A549 (cell line): ENCODE measurements at regions not wholly inside any gene's neighbourhood (a gene's known extent, or its start where the extent isn't known, plus 50 kb on each side); places are given as distances from the start of the nearest gene placed in this dataset.

ENCODE experiments used
- ATAC-seq, 2 experiments: fragments of 200-7000 bp in 1 of 2; fragments of >200 bp in 1 of 2; cut with Nextera tagmentation in 1 of 2; cut with Tn5 transposase in 1 of 2; 3 replicates each; pipeline versions ENCODE4 v1.8.0 to v1.9.1; 2018 to 2020; ENCODE audit warnings: mild to moderate bottlenecking in 1 of 2, moderate library complexity in 1 of 2
- CTCF ChIA-PET: fragments of 300-600 bp; sonication (Branson Sonifier 250); formaldehyde crosslinking; extraction: SDS; loops from one replicate; lab custom pipeline; 2021; ENCODE audit warnings: antibody characterized with exemption, inconsistent platforms; lab: Yijun Ruan, JAX
- POLR2A ChIA-PET: fragments of 350-600 bp; formaldehyde crosslinking; extraction: SDS; loops from one replicate; lab custom pipeline; 2021; ENCODE audit warnings: antibody characterized with exemption, inconsistent platforms; lab: Yijun Ruan, JAX
- DNase-seq, 2 experiments: peaks; one replicate each; pipeline versions ENCODE4 v3.0.0 to v3.0.0-alpha.2; 2011 to 2016; ENCODE audit warnings: low read depth in 1 of 2, low spot score in 1 of 2
- FAIRE-seq: peaks from 2 replicates; lab custom pipeline; 2011; peaks lifted over from hg19 to GRCh38; lab: Jason Lieb, UNC
- H3K27ac ChIP-seq, 2 experiments: fragments of >200 bp; sonication (Bioruptor Twin); formaldehyde crosslinking; 3 replicates each; pipeline ENCODE4 v1.5.1; 2016 to 2017
- H3K4me1 ChIP-seq: fragments of >200 bp; sonication (Bioruptor Twin); formaldehyde crosslinking; 3 replicates; pipeline ENCODE4 v1.6.1; 2016
- H3K4me2 ChIP-seq: fragments of >200 bp; sonication (Bioruptor Twin); formaldehyde crosslinking; 3 replicates; pipeline ENCODE4 v1.6.1; 2016
- H3K4me3 ChIP-seq: fragments of >200 bp; sonication (Bioruptor Twin); formaldehyde crosslinking; 3 replicates; pipeline ENCODE4 v1.5.1; 2016
- H3K9me3 ChIP-seq: fragments of >200 bp; sonication (Bioruptor Twin); formaldehyde crosslinking; 3 replicates; pipeline ENCODE4 v1.6.1; 2016
- BHLHE40 ChIP-seq: IDR thresholded peaks from 2 replicates; pipeline ENCODE4 v1.6.1; 2012; ENCODE audit warnings: low read depth, low read length, inconsistent platforms
- CTCF ChIP-seq: fragments of >200 bp; sonication (Bioruptor Twin); formaldehyde crosslinking; IDR thresholded peaks from 3 replicates; pipeline ENCODE4 v1.5.1; 2016
- EHF ChIP-seq: fragments of 250-450 bp; sonication (Bioruptor Pico); IDR thresholded peaks from 2 replicates; pipeline ENCODE4 v1.5.0; 2020; ENCODE audit warnings: mild to moderate bottlenecking
- ELK1 ChIP-seq: fragments of 150-350 bp; IDR thresholded peaks from 2 replicates; pipeline ENCODE4 v1.6.1; 2014; ENCODE audit warnings: low read depth, mild to moderate bottlenecking, low read length
- FOXS1 ChIP-seq: fragments of 250-450 bp; sonication (Bioruptor Pico); IDR thresholded peaks from 2 replicates; pipeline ENCODE4 v1.5.0; 2020; ENCODE audit warnings: mild to moderate bottlenecking, moderate library complexity
- GATA3 ChIP-seq: IDR thresholded peaks from 2 replicates; pipeline ENCODE4 v1.6.1; 2012; ENCODE audit warnings: borderline replicate concordance
- HOXB13 ChIP-seq: fragments of 250-450 bp; sonication (Bioruptor Pico); IDR thresholded peaks from 2 replicates; pipeline ENCODE4 v1.5.0; 2020; ENCODE audit warnings: low read depth, mild to moderate bottlenecking, moderate library complexity
- JUN ChIP-seq, 2 experiments: fragments of >200 bp; sonication (Bioruptor Twin); formaldehyde crosslinking; IDR thresholded peaks; 2 replicates in 1 of 2; 3 replicates in 1 of 2; pipeline ENCODE4 v1.6.1; 2016 to 2017
- JUNB ChIP-seq: fragments of >200 bp; sonication (Bioruptor Twin); formaldehyde crosslinking; IDR thresholded peaks from 2 replicates; pipeline ENCODE4 v1.6.1; 2016
- MAX ChIP-seq: IDR thresholded peaks from 2 replicates; pipeline ENCODE4 v1.6.1; 2012
- NFE2L2 ChIP-seq: fragments of 150-350 bp; conservative IDR thresholded peaks from 2 replicates; pipeline ENCODE4 v1.6.1; 2014; ENCODE audit warnings: low read length
- NPAS2 ChIP-seq: fragments of 250-450 bp; sonication (Bioruptor Pico); IDR thresholded peaks from 2 replicates; pipeline ENCODE4 v1.8.0; 2022; ENCODE audit warnings: mild to moderate bottlenecking, moderate library complexity, borderline replicate concordance
- PBX3 ChIP-seq: IDR thresholded peaks from 2 replicates; pipeline ENCODE4 v1.6.1; 2012
- PHF8 ChIP-seq: fragments of 200-600 bp; sonication (generic); IDR thresholded peaks from 2 replicates; pipeline ENCODE4 v1.6.1; 2016; ENCODE audit warnings: low read depth, mild to moderate bottlenecking, antibody characterized with exemption, moderate library complexity, borderline replicate concordance
- POLR2AphosphoS2 ChIP-seq: conservative IDR thresholded peaks from 2 replicates; pipeline ENCODE4 v1.6.1; 2012; ENCODE audit warnings: low read length, improper control_type of control experiment, inconsistent platforms
- RARB ChIP-seq: fragments of 250-450 bp; sonication (Bioruptor Pico); IDR thresholded peaks from 2 replicates; pipeline ENCODE4 v1.8.0; 2021; ENCODE audit warnings: mild to moderate bottlenecking, moderate library complexity
- RFX5 ChIP-seq: fragments of 450-650 bp; IDR thresholded peaks from 2 replicates; pipeline ENCODE4 v1.7.1; 2014; ENCODE audit warnings: antibody characterized with exemption, mild to moderate bottlenecking, moderate library complexity
- SREBF2 ChIP-seq: fragments of 450-650 bp; IDR thresholded peaks from 2 replicates; pipeline ENCODE4 v1.6.1; 2014; ENCODE audit warnings: mild to moderate bottlenecking, moderate library complexity
- TFCP2L1 ChIP-seq: fragments of 250-450 bp; sonication (Bioruptor Pico); IDR thresholded peaks from 2 replicates; pipeline ENCODE4 v1.5.0; 2021; ENCODE audit warnings: mild to moderate bottlenecking
- TP53 ChIP-seq: fragments of 250-450 bp; sonication (Bioruptor Pico); IDR thresholded peaks from 2 replicates; pipeline ENCODE4 v1.5.0; 2021; ENCODE audit warnings: mild to moderate bottlenecking, moderate library complexity
- ZC3H11A ChIP-seq: fragments of 450-650 bp; IDR thresholded peaks from 2 replicates; pipeline ENCODE4 v1.6.1; 2014; ENCODE audit warnings: antibody characterized with exemption, mild to moderate bottlenecking
- ZSCAN20 ChIP-seq: fragments of 250-450 bp; sonication (Bioruptor Pico); IDR thresholded peaks from 2 replicates; pipeline ENCODE4 v1.8.0; 2022; ENCODE audit warnings: mild to moderate bottlenecking, moderate library complexity
- WGBS: methylation state at CpG from one replicate; pipeline ENCODE4 v1.1.6; 2017; ENCODE audit errors: missing lambda C conversion rate; 5-methylcytosine and 5-hydroxymethylcytosine counted together
- TF ChIP-seq, protein P1 (sequence below): fragments of 250-450 bp; sonication (Bioruptor Pico); IDR thresholded peaks from 2 replicates; pipeline ENCODE4 v1.5.0; 2020; ENCODE audit warnings: low read depth, mild to moderate bottlenecking, moderate library complexity
- TF ChIP-seq, protein P2 (sequence below): fragments of >200 bp; sonication (Bioruptor Twin); formaldehyde crosslinking; IDR thresholded peaks from 3 replicates; pipeline ENCODE4 v1.6.1; 2016
- TF ChIP-seq, protein P3 (sequence below): fragments of 250-450 bp; sonication (Bioruptor Pico); IDR thresholded peaks from 2 replicates; pipeline ENCODE4 v1.5.0; 2021; ENCODE audit warnings: mild to moderate bottlenecking, moderate library complexity, borderline replicate concordance
- TF ChIP-seq, protein P4 (sequence below): fragments of 450-650 bp; IDR thresholded peaks from 2 replicates; pipeline ENCODE4 v1.6.1; 2014; ENCODE audit warnings: antibody characterized with exemption

GRCh38 chr13:50677687-50678463, 165.6 kb downstream of the DLEU7 start:
- ChIA-PET POLR2A (no interaction called here), CTCF (interaction anchor here (0.7 kb wide), 1 partner anchor 219 kb away, joined by 3 read pairs; no protein-coding TSS in a partner anchor)
- Histone ChIP-seq H3K27ac (no peak overlapping the region), H3K9me3 (no peaks in the 10 kb centered on the region), H3K4me2 (no peak overlapping the region), H3K4me3 (no peak overlapping the region), H3K4me1 (no peaks in the 10 kb centered on the region)
- WGBS = 76% methylated on average over 10 of the region's 10 CpGs
- no peak for FAIRE-seq
- TF ChIP-seq, protein P1, sequence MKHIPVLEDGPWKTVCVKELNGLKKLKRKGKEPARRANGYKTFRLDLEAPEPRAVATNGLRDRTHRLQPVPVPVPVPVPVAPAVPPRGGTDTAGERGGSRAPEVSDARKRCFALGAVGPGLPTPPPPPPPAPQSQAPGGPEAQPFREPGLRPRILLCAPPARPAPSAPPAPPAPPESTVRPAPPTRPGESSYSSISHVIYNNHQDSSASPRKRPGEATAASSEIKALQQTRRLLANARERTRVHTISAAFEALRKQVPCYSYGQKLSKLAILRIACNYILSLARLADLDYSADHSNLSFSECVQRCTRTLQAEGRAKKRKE (CRISPR knock-in tag) = no peak
- no peak for TF ChIP-seq NPAS2 (CRISPR knock-in tag)
- no peak for TF ChIP-seq POLR2AphosphoS2
- TF ChIP-seq SREBF2 = no peak
- no peak for TF ChIP-seq GATA3
- TF ChIP-seq HOXB13 (CRISPR knock-in tag) = no peak
- TF ChIP-seq JUN (IDR thresholded peaks at IDR 0.05) = no peak
- TF ChIP-seq FOXS1 = no peak
- TF ChIP-seq JUNB = no peak
- no peak for TF ChIP-seq TP53 (CRISPR knock-in tag)
- TF ChIP-seq, protein P2, sequence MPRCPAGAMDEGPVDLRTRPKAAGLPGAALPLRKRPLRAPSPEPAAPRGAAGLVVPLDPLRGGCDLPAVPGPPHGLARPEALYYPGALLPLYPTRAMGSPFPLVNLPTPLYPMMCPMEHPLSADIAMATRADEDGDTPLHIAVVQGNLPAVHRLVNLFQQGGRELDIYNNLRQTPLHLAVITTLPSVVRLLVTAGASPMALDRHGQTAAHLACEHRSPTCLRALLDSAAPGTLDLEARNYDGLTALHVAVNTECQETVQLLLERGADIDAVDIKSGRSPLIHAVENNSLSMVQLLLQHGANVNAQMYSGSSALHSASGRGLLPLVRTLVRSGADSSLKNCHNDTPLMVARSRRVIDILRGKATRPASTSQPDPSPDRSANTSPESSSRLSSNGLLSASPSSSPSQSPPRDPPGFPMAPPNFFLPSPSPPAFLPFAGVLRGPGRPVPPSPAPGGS = no peak
- no peak for TF ChIP-seq ZSCAN20 (CRISPR knock-in tag)
- no peak for ATAC-seq
- no peak for DNase-seq

DNA sequence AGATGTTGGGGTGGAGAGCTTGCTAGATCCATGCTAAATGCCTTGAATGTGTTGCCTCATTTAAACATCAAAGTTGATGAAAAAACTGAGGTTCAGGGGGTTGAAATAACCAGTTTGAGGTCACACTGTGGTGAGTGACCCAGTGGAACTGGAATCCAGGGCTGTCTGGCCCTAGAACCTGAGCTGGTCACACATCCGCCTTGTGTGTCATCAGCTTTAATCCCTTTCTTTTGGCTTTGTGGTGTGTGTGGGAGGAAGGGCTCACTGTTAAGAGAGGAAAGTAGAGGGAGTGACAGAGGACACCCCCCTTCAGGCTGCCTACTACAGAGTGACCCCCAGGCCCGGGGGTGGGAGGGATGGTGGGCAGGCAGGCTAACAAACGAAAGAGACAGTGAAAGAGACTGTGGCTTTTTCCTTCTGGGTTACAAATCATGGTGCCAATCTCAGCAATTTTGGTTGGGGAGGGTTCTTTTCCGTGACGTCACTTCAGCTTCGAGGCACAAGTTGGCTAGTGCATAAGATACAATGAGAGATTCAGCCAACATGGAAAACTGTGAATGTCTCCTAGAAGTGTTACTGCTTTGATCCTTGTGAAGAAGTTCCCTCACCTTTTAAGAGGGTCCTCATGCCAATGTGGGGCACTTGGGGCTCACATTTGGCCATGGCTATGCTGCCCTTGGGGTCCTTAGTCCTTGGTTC, 164.9 kb downstream of the DLEU7 start:
- H3K9me3 ChIP-seq = no peaks in the 10 kb centered on the region
- ATAC-seq = no peak
- FAIRE-seq = no peak
- 80% methylated on average over 5 of the region's 6 CpGs for WGBS
- H3K4me2 ChIP-seq = no peak overlapping the region
- H3K4me3 ChIP-seq = no peak overlapping the region
- POLR2A ChIA-PET = no interaction called here
- no peaks in the 10 kb centered on the region for H3K4me1 ChIP-seq
- H3K27ac ChIP-seq = no peak overlapping the region
- CTCF ChIA-PET = no interaction called here
- DNase-seq = no peak
- TF ChIP-seq RARB = no peak
- no peak for TF ChIP-seq PBX3
- TF ChIP-seq PHF8 = no peak
- no peak for TF ChIP-seq NPAS2 (CRISPR knock-in tag)
- TF ChIP-seq NFE2L2 = no peak
- no peak for TF ChIP-seq JUN (IDR thresholded peaks at IDR 0.05)
- no peak for TF ChIP-seq TP53 (CRISPR knock-in tag)
- no peak for TF ChIP-seq TFCP2L1 (CRISPR knock-in tag)
- TF ChIP-seq CTCF = no peak
- no peak for TF ChIP-seq BHLHE40
- TF ChIP-seq EHF (CRISPR knock-in tag) = no peak
- TF ChIP-seq, protein P3, sequence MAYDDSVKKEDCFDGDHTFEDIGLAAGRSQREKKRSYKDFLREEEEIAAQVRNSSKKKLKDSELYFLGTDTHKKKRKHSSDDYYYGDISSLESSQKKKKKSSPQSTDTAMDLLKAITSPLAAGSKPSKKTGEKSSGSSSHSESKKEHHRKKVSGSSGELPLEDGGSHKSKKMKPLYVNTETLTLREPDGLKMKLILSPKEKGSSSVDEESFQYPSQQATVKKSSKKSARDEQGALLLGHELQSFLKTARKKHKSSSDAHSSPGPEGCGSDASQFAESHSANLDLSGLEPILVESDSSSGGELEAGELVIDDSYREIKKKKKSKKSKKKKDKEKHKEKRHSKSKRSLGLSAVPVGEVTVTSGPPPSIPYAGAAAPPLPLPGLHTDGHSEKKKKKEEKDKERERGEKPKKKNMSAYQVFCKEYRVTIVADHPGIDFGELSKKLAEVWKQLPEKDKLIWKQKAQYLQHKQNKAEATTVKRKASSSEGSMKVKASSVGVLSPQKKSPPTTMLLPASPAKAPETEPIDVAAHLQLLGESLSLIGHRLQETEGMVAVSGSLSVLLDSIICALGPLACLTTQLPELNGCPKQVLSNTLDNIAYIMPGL (CRISPR knock-in tag) = no peak
- no peak for TF ChIP-seq MAX
- no peak for TF ChIP-seq ELK1
- TF ChIP-seq, protein P4, sequence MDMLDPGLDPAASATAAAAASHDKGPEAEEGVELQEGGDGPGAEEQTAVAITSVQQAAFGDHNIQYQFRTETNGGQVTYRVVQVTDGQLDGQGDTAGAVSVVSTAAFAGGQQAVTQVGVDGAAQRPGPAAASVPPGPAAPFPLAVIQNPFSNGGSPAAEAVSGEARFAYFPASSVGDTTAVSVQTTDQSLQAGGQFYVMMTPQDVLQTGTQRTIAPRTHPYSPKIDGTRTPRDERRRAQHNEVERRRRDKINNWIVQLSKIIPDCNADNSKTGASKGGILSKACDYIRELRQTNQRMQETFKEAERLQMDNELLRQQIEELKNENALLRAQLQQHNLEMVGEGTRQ = no peak
- no peak for TF ChIP-seq RFX5
- no peak for TF ChIP-seq ZC3H11A
- no peak for TF ChIP-seq JUNB
